RCC 7860 (cell line): ENCODE measurements at regions not wholly inside any gene's neighbourhood (a gene's known extent, or its start where the extent isn't known, plus 50 kb on each side); places are given as distances from the start of the nearest gene placed in this dataset.

Experiments used
- DNase-seq: peaks from one replicate; pipeline ENCODE4 v3.0.0-alpha.2; 2015; ENCODE audit warnings: low spot score
- FAIRE-seq: peaks from 2 replicates; lab custom pipeline; 2012; peaks lifted over from hg19 to GRCh38; lab: Jason Lieb, UNC

DNA sequence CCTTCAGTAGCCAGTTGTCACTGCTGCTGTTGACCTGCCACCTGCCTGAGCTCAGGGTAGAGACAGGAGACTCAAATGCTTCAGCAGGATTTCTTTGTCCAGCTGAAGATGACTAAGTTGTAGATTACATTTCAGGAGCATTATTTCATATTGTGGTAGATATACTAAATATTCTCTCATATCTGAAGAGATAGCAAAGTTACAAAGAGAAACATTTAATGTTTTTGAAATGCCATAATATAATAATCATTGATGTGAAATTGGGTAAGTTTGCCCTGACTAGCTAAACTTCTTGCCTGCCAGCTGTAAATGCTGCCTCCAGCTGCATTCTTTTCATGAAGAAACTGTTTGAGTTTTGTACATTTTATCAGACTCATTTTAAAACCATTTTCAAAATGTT lies 247.6 kb upstream of the CNKSR2 start:
- DNase-seq (no peak), FAIRE-seq (no peak)

DNA sequence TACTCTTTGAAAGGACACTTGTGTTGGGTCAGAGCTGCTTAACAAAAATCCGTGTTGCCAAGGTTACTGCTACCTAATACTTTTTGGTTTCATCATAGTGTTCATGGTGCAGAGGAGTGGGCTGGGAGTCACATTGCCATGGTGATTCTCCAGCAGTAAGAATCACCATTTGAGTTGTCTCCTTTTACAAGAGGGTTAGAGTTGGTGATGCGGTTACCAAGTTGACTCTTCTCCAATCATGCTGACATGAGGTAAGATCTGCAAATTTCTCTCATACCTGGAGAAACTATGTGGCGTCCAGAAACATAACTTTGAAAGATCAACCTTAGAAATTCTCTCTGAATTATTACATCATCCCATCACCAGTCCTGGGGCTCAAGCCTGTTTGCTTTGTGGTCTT lies 242.9 kb upstream of the CNKSR2 start:
- DNase-seq: no peak

DNA sequence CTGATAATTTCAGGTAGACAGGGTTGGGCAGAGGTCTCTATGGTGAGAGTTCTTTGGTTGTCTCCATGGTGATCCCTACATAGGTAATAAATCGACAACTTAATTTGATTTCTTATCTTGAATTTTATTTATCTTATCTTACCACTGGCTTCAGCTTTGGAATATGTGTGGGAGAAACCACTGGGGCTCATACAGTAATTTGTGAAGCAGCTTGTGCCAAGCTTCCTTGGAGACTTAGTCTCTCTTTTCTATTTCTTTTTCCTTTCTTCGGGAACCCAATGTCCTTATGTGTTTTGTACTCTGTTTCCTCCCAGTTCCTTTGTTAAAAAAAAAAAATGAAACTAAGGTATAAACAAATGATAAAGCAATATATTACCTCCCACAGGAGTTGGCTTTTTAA lies 242.4 kb upstream of the CNKSR2 start:
- FAIRE-seq: no peak
- DNase-seq: no peak

More for the DNA sequence above, 242.9 kb upstream of the CNKSR2 start:
- FAIRE-seq: no peak

DNA sequence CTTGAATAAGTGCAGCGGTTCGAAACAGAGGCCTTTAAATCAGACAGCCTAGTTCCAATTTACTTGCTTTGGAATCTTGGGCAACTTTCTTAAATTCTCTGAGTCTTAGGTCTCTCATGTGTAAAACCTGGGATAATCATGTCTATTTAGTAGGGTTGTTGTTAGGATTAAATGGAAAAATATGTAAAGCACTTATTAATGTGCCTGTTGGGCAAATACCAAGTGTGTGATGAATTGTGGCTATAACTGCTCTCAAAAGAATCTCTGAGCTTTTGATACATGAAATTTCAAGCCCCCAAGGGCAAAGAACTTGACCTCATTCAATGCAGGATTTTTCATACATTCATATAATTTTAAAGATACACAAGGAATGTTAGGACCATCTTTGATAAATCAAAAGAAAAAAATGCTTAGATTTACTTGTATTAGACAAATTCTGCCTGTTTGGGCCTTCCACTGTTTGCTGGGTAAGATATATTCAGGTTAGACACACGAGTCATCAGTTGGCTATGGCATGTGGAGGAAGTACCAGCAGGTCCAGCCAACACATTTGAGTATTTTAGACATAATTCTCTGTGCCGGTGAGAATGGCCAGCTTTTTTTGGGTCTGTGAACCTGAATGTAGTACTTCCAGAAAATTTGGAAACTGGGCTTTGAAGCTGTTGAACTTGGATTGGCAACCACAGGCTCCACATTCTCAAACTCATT lies 241.4 kb upstream of the CNKSR2 start:
- no peak for FAIRE-seq
- no peak for DNase-seq

DNA sequence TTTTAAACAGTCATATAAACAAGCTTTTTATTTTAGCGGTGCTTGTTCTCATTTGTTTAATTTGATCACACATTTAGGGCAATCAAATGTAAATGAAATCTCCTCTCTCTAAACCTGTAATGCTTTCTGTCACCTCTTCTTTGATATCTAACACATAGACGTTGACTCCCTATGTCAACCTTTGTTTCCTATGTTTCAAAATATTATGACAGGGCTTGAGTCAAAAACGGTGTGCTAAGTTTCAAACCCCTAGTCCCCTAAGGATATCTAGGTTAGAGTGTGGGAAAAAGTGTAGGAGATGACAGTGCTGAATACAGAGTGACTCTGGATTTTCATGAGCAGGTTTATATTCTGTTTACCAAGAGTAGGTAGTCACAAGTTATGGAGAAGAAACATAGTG lies 224.0 kb upstream of the CNKSR2 start:
- DNase-seq (no peak), FAIRE-seq (no peak)

DNA sequence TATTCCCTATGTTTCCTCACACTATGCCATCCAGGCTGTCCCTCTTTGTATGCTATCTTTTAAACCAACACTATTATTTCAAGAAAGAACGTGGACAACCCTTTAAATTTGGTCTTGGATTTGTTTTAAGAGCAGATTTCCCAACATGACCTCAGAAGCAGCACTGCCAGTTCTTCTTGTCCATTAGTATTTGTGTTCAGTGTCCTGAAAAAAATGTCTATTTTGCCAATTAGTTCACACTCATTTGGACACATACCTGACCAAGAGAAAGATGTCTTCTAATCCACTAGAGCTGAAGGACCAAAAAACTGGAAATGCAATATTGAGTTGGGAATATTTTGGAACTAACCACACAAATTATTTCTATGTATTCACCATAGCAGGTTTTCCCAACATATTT lies 223.2 kb upstream of the CNKSR2 start:
- DNase-seq: no peak
- FAIRE-seq: no peak

DNA sequence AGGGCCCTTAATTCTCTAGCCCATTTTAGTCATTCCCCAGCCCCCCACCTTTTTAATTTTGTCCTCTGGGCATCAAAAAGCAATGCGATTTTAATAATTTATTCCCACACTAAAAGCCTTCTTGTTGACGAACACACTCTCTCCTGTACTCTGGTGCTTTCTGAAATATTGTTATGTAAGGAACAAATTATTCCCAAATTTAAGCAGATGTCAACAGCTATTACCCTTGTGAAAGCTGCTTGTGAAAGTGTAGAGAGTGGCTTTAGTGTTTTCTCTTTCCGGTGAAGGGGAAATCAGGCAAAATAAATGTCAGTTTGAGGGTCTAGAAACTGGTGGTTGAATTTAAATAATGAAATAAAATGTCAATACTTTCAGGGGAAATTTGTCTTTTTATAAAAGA lies 221.2 kb upstream of the CNKSR2 start:
- no peak for FAIRE-seq
- DNase-seq: no peak

DNA sequence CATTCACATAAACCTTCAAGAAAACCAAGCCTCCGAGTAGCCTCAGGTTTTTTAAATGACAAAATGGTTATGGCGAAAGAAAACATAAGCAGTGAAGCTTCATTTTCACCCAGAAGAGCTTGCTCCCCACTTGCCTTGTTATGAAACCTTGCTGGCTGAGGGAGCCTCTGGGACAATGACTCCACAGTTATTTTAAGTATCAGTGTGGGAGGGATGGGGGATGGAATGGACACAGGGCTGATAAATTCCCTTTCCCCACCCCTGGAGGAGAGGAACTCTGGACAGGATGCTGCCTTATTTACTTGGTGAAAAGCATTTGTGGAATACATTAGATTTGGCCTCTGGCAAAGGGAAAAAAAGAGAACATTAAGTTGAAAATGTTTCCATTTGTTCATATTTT lies 220.7 kb upstream of the CNKSR2 start:
- DNase-seq (no peak), FAIRE-seq (no peak)

DNA sequence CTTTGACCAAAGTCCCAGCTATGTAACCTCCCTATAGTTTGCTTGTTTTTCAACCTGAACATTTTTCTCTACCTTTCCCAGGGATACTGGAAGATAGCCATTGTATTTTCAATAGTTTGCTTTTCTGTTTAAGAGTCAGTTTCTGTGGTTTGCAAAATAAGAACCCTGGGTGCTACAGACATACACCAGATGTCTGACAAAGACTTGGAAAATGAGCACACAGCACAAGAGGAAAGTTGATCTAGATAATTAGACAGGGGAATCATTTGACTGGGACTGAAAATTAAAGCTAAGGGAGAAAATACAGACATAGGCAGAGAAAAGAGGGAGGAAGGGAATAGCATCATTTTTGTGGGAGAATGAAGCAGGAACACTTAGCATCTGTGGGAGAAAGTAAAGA lies 218.3 kb upstream of the CNKSR2 start:
- DNase-seq: no peak
- FAIRE-seq: no peak

DNA sequence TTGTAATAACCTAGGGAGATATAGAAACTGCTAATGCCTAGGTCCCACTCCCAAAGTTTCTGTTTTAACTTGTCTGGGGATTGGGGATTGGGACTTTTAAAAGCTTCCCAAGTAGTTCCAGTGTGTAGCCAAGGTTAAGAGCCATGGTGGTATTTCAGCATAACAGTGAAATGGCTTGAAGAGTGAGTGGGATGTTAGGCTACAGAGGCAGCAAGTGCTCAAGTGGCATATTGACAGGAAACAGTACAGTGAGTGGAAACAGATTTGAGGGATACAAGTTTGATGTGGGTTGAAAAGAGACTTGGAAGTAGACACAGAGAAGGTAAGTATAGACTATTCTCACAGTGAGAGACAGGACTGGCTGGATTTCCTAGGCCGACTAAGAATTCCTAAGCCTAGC lies 217.6 kb upstream of the CNKSR2 start:
- FAIRE-seq (no peak), DNase-seq (no peak)

DNA sequence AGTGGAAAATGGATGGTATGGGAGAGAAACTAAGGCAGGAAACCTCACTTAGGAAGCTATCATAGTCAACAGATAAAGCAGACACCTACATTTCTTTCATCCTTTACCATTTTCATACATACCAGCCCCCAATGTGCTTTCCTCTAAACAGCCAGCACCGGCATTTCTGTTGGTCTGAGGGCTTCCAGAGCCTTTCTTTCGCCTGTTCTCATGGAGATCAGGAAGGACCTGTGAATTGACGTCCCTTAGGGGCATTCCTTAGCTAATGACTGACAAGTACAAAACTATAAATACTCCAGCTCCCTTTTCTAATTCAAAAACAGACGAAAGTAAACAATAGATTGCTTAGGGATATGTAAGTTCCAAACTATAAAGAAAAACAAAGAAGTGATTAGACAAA lies 215.5 kb upstream of the CNKSR2 start:
- DNase-seq: no peak
- no peak for FAIRE-seq

DNA sequence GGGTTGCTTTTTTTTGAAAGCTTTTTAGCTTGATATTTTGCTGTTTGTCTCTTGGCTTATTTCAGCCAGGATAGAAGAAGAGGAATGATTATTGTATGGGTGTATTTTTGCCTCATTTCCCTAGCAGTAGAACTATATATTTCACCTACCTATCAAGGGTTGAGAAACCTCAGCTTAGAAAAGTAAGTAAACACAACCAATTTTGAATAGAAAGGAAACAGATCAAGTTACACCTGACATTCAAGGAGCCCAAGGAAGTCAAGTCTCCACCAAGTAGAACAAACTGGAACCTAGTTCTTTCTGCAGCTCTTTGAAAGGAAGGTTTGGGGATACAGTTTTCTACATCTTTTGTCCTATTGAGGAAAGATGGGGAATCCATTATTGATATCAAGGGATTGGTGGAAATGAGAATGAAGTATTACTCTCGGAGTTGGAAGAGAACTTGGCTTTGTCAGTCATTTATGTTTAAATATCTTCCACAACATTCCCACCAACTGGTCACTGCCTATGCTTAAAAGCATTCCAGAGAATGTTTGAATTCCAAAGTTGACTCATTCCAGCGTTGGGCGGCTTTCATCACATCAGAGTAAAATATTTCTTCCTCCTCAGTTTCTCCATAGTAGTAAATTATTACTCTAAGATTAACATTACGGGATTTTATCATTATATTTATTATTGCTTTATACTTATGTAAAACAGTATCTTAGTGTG lies 207.8 kb upstream of the CNKSR2 start:
- peak; percentile 50 for DNase-seq
- peak; percentile 87 for FAIRE-seq

DNA sequence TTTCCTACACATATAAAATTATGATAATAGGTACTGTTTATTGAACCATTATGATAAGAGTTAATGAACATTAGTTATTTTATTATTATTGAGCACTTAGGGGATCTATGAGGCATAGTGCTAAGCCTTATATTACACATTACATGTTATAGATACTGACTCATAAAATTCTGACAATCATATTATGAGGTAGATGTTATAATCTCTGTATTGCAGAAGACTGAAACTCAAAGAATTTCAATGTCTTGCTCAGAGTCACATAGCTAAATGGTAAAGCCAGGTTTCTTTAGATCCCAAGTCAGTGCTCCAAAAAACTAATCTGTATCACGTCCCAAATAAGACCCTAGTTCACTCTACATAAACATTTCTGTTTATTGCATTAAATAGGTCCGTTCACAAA lies 207.2 kb upstream of the CNKSR2 start:
- no peak for DNase-seq
- FAIRE-seq: no peak

DNA sequence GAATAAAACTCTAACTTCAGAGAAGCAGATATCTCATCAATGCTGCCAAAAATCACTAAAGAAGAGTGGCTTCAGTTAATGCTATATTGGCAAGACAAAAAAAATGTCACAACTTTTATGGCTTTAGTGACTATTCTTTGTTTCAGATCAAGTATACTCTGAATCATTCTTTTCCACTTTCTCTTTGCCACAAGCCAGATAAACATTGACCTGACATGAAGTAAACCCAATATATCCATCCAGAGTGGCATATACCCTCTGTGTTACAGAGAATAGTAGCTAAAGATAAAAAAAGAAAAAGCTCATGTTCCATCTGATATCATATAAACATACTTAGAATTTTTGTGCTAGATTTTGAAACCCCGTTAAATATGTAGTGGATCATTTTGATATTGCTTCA lies 206.7 kb upstream of the CNKSR2 start:
- DNase-seq (peak; percentile 3), FAIRE-seq (peak; percentile 62)

DNA sequence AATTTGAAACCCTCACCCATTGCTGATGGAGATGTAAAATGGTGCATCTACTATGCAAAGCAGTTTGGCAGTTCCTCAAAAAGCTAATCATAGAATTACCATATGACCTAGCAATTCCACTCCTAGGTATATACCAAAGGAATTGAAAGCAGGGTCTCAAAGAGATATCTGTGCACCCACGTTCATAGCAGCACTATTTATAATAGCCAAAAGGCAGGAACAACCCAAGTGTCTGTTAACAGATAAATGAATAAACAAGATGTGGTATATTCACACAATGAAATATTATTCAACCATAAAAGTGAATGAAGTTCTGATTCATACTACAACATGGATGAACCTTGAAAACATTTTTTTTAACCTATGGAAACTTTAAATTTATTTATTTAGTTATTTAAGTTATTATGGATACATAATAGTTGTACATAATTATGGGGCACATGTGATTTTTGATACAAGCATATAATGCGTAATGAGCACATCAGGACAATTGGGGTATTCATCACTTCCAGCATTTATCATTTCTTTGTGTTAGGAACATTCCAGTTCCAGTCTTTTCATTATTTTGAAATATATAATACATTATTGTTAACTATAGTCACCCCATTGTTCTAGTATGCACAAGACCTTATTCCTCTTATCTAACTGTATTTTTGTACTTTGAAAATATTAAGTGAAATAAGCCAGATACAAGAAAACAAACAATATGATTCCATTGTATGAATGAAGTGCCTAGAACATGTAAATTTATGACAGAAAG lies 205.6 kb upstream of the CNKSR2 start:
- FAIRE-seq: no peak
- no peak for DNase-seq

DNA sequence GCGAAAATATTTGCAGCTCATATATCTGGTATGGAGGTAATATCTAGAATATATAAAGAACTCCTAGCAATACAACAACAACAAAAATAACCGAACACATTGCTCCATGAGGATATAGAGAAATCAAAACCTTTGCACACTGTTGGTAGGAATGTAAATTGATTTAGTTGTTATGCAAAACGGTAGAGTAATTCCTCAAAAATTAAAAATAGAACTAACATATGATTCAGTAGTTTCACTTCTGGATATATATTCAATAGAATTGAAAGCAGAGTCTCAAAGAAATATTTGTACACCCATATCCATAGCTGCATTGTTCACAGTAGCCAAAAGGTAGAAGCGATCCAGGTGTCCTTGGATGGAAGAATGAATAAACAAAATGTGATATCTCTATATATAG lies 203.0 kb upstream of the CNKSR2 start:
- FAIRE-seq (no peak), DNase-seq (no peak)

DNA sequence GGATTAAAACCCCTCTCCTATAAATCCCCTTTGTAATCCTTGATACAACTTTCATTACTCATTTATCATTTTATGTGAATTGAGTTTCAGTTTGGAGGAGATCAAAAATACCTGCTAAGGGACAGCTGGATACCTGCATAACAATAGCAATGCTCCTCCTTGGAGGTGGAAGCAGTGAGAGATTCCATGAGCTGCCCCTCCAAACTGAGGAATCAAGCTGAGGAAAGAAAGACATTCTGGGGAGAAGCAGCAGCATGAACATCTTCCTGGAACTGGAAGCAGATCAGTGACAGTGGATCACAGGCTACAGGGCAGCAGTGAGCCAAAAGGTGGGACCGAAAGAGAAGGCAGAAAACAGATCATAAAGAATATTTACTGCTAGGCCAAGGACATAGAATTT lies 199.8 kb upstream of the CNKSR2 start:
- DNase-seq (no peak), FAIRE-seq (no peak)

DNA sequence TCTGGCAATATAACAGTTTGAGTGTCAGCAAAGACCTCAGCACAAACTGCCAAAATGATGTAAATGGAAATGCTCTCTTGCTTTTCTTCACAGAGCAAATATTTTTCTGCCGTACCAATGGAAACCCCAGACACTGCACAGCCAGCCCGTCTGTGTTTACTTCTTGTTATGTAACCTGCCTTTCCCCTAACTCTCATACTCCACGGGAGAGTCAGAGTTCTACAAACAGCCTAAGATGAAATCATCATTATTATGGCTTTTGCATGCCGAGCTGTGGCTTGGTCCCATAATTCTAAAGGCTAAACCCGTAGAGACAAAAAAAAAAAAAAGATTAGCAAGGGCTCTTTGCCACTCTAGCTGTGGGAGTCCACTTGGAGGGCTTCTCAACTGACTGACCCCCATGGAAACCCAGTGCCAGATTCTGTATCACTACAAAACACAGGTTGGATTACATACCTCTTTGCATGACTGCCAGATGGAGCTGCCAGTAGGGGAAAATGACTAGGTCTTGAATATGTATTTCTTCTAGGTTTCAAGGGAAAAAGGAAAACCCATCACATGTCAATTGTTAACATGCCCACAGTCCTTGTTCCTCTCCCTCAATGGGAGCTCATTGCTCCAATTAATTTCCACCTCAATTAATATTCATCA lies 197.2 kb upstream of the CNKSR2 start:
- no peak for FAIRE-seq
- no peak for DNase-seq

DNA sequence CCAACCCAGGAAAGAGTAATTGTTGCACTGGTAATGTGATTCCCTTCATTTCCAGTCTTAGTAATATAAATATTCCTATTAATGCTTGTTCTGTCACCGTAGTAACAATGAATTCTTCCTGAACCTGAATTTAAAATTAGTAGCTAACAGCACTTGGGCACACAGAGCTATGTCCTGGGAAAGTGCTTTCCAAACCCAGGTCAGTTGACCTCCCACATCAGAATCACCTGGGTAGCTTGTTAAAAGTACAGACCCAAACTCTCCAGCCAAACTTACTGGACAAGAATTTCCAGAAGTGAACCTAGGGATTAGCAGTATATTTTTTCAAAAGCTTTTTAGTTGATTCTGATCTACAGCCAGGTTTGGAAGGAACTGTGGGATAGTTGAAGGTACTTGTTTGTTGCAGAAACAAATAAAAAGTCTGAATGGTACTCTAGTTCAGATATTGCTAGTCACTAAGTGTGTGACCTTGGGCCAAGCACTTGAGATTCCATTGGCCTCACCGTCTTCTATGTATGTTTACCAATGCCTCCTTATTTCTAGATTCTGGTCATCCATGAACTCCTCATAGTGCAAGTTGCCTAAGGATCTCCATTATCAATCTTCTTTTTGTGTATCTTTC lies 192.9 kb upstream of the CNKSR2 start:
- DNase-seq (no peak), FAIRE-seq (no peak)

DNA sequence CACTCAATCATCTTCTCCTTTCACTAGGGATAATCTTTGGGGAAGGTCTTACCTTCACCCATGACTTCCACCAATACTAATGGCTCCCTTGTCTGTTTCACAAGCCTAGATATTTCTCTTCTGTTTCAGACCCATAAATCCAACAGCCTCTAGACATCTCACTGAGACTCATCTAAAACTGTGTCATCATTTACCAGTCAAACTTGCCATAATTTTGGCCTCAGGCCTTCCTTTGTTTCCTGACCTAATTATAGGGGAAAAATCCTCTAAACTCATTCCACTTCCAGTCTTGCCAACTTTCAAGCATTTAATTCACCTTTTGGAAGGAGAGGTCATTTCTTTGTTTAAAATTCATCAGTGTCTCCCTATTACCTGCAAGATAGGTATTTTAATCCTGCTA lies 181.0 kb upstream of the CNKSR2 start:
- FAIRE-seq (no peak), DNase-seq (no peak)

DNA sequence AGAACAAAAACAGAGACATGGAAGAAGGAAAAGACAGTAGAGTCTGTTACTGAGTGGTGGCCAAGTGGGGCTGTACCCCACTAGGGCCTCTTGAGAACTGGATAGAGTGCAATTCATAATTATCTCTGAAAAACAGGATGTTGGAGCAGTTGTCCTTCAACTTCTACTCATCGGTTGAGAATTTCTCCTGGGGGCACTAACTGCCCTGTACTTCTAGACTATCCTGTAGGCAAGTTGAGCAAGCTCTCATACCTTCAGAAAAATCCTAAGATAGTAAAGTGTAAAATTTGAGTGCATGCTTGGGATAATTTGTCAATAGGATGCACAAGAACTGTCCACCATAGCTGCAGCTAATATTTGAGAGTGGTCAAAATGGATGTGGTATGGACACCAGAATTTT lies 179.7 kb upstream of the CNKSR2 start:
- no peak for DNase-seq
- no peak for FAIRE-seq
